OCI-LY1 (cell line): ENCODE measurements at regions not wholly inside any gene's neighbourhood (a gene's known extent, or its start where the extent isn't known, plus 50 kb on each side); places are given as distances from the start of the nearest gene placed in this dataset.

Experiments used
- H2AFZ ChIP-seq: fragments of 200-600 bp; sonication (generic), shearing (Covaris generic); 2 replicates; pipeline ENCODE4 v1.6.0; 2014; ENCODE audit warnings: antibody characterized with exemption, mild to moderate bottlenecking, low read length
- H3F3A ChIP-seq: fragments of 200-600 bp; sonication (generic), shearing (Covaris generic); 2 replicates; pipeline ENCODE4 v1.6.0; 2014; ENCODE audit warnings: mild to moderate bottlenecking, antibody characterized with exemption, low read length, moderate library complexity; ENCODE audit not compliant: insufficient read depth
- H3K27ac ChIP-seq: fragments of 200-600 bp; sonication (generic); 2 replicates; pipeline ENCODE4 v1.5.1; 2014; ENCODE audit warnings: low read length, mixed run types, mild to moderate bottlenecking, low read depth; ENCODE audit not compliant: poor library complexity, severe bottlenecking
- H3K27me3 ChIP-seq: fragments of 200-600 bp; sonication (generic); 2 replicates; pipeline ENCODE4 v1.6.0; 2014; ENCODE audit warnings: antibody characterized with exemption, mild to moderate bottlenecking, low read length, moderate library complexity; ENCODE audit not compliant: insufficient read depth
- H3K36me3 ChIP-seq: fragments of 200-600 bp; sonication (generic); 2 replicates; pipeline ENCODE4 v1.6.1; 2014; ENCODE audit warnings: mild to moderate bottlenecking, antibody characterized with exemption, low read length, moderate library complexity, mixed read lengths; ENCODE audit not compliant: insufficient read depth
- H3K4me1 ChIP-seq: fragments of 200-600 bp; sonication (generic); 2 replicates; pipeline ENCODE4 v1.5.1; 2014; ENCODE audit warnings: mild to moderate bottlenecking, low read length, moderate library complexity; ENCODE audit not compliant: insufficient read depth, severe bottlenecking
- H3K4me2 ChIP-seq: fragments of 200-600 bp; sonication (generic), shearing (Covaris generic); 2 replicates; pipeline ENCODE4 v1.6.1; 2014; ENCODE audit warnings: low read length
- H3K4me3 ChIP-seq: fragments of 200-600 bp; sonication (generic); 2 replicates; pipeline ENCODE4 v1.5.1; 2014; ENCODE audit warnings: low read length, low read depth, mild to moderate bottlenecking, mixed read lengths; ENCODE audit not compliant: poor library complexity, severe bottlenecking
- H3K79me2 ChIP-seq: fragments of 200-600 bp; shearing (Covaris generic); 2 replicates; pipeline ENCODE4 v1.6.1; 2016; ENCODE audit warnings: mixed run types, low read length, mixed read lengths; ENCODE audit not compliant: insufficient read depth
- H3K9ac ChIP-seq: fragments of 200-600 bp; sonication (generic), shearing (Covaris generic); 2 replicates; pipeline ENCODE4 v1.6.1; 2014; ENCODE audit warnings: mild to moderate bottlenecking, low read length, mixed read lengths
- H3K9me2 ChIP-seq: fragments of 200-600 bp; sonication (generic), shearing (Covaris generic); 2 replicates; pipeline ENCODE4 v1.6.1; 2014; ENCODE audit warnings: low read depth, mild to moderate bottlenecking, low read length, mixed read lengths
- H3K9me3 ChIP-seq: fragments of 200-600 bp; shearing (Covaris generic); 2 replicates; pipeline ENCODE4 v1.6.1; 2014; ENCODE audit warnings: low read length, mixed read lengths
- H4K20me1 ChIP-seq: fragments of 200-600 bp; sonication (generic), shearing (Covaris generic); 2 replicates; pipeline ENCODE4 v1.6.0; 2016; ENCODE audit warnings: mild to moderate bottlenecking, low read length; ENCODE audit not compliant: insufficient read depth
- EZH2 ChIP-seq: fragments of 200-600 bp; sonication (generic), shearing (Covaris generic); IDR thresholded peaks from 2 replicates; pipeline ENCODE4 v1.8.0; 2017; ENCODE audit warnings: borderline replicate concordance, mixed run types, mild to moderate bottlenecking, antibody characterized with exemption, low read length, moderate library complexity, mixed read lengths
- TF ChIP-seq, protein P1 (sequence below): fragments of 200-600 bp; sonication (generic), shearing (Covaris generic); IDR thresholded peaks from 2 replicates; pipeline ENCODE4 v1.5.1; 2017; ENCODE audit warnings: mild to moderate bottlenecking, antibody characterized with exemption, low read length, moderate library complexity, mixed read lengths

DNA sequence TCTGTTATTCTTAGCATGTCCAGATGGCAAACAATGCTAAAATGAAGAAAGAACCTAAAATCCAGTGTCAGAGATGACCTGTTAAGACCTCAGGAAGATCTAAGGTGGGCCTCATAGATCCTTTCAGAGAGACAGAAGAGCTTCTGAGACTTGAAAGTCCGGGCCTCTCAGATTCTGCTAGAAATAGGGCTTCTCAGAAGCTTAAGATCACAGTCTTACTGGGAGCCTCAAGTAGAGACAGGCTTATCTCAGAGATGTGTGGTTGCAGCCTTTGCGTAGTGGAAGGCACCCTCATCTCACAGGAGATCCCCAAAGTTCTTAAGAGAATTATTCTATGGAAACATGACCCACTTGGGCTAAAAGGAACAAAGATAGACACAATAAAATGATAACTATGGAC, 642.8 kb downstream of the TNS3 start:
- Histone ChIP-seq H4K20me1 (no peaks in the 10 kb centered on the region), H3K4me1 (no peaks in the 10 kb centered on the region), H3K4me2 (no peak overlapping the region), H3K27ac (no peak overlapping the region), H3K36me3 (no peaks in the 10 kb centered on the region), H3K9me3 (no peaks in the 10 kb centered on the region), H2AFZ (no peak overlapping the region), H3K4me3 (no peak overlapping the region), H3K79me2 (no peaks in the 10 kb centered on the region), H3K27me3 (no peaks in the 10 kb centered on the region), H3K9me2 (no peaks in the 10 kb centered on the region), H3F3A (no peaks in the 10 kb centered on the region), H3K9ac (no peak overlapping the region)
- no peak for TF ChIP-seq EZH2
- TF ChIP-seq, protein P1, sequence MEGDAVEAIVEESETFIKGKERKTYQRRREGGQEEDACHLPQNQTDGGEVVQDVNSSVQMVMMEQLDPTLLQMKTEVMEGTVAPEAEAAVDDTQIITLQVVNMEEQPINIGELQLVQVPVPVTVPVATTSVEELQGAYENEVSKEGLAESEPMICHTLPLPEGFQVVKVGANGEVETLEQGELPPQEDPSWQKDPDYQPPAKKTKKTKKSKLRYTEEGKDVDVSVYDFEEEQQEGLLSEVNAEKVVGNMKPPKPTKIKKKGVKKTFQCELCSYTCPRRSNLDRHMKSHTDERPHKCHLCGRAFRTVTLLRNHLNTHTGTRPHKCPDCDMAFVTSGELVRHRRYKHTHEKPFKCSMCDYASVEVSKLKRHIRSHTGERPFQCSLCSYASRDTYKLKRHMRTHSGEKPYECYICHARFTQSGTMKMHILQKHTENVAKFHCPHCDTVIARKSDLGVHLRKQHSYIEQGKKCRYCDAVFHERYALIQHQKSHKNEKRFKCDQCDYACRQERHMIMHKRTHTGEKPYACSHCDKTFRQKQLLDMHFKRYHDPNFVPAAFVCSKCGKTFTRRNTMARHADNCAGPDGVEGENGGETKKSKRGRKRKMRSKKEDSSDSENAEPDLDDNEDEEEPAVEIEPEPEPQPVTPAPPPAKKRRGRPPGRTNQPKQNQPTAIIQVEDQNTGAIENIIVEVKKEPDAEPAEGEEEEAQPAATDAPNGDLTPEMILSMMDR, result no peak

DNA sequence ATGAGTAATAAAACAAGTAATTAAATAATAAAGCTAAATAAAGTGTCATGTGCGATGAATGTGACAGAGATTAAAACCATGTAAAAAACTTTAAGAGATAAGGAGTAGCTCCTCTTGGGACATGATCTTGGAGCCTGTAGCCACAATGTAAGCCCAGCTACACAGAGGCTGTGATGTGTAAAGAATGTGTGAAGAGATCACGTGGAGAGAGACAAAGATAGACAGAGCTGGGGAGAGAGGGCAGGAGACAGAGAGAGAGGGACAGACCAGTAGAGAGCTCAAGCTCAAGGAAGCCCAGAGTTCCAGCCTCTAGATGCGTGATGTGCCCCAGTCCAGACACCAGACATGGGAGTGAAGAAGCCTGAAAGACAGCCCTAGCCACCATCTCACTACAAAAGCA, 644.1 kb downstream of the TNS3 start:
- no peaks in the 10 kb centered on the region for H3K36me3 ChIP-seq
- no peaks in the 10 kb centered on the region for H3K27me3 ChIP-seq
- H4K20me1 ChIP-seq, result no peaks in the 10 kb centered on the region
- TF ChIP-seq, protein P1, result no peak
- no peak for TF ChIP-seq EZH2
- no peak overlapping the region for H3K4me3 ChIP-seq
- no peaks in the 10 kb centered on the region for H3K9me2 ChIP-seq
- H3K79me2 ChIP-seq, result no peaks in the 10 kb centered on the region
- H3K9me3 ChIP-seq, result no peaks in the 10 kb centered on the region
- H3K9ac ChIP-seq, result no peak overlapping the region
- no peak overlapping the region for H2AFZ ChIP-seq
- no peak overlapping the region for H3K27ac ChIP-seq
- no peaks in the 10 kb centered on the region for H3K4me1 ChIP-seq
- no peak overlapping the region for H3K4me2 ChIP-seq
- no peaks in the 10 kb centered on the region for H3F3A ChIP-seq

DNA sequence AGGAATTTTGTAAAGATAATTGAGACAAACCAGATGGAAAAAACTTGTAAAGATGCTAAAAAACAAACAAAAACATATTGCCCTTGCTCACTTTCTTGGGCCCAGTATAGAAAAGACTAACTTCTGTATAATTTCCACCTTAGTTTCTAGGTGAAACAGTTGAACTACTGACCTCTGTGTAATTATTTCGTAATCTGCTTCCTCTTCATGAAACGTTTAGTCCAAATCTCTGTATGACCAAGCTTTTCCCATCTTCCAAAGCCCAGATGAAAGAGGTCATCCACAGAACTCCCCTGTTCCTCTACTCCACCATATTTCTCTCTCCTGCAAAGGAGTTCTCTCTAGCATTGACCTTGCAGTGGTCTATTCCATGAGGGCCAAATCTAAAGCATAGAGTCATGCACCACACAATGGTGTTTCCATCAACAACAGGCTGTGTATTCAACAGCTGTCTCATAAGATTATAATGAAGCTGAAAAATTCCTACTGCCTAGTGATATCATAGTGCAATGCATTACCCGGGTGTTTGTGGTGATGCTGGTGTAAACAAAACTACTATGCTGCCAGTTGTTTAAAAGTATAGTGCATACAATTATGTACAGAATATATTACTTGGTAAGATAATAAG, 647.6 kb downstream of the TNS3 start:
- TF ChIP-seq, protein P1, result no peak
- no peak for TF ChIP-seq EZH2
- Histone ChIP-seq H3K4me2 (no peak overlapping the region), H3K9me2 (no peaks in the 10 kb centered on the region), H3K79me2 (no peaks in the 10 kb centered on the region), H3K36me3 (no peaks in the 10 kb centered on the region), H3K27ac (no peak overlapping the region), H4K20me1 (no peaks in the 10 kb centered on the region), H3K4me3 (no peak overlapping the region), H3K9me3 (no peaks in the 10 kb centered on the region), H3K27me3 (no peaks in the 10 kb centered on the region), H3F3A (no peaks in the 10 kb centered on the region), H3K4me1 (no peaks in the 10 kb centered on the region), H2AFZ (no peak overlapping the region), H3K9ac (no peak overlapping the region)
